Loucy (cell line): ENCODE measurements at regions not wholly inside any gene's neighbourhood (a gene's known extent, or its start where the extent isn't known, plus 50 kb on each side); places are given as distances from the start of the nearest gene placed in this dataset.

Source experiments
- CTCF ChIP-seq: fragments of 200-600 bp; sonication (generic); conservative IDR thresholded peaks from 2 replicates; pipeline ENCODE4 v1.5.1; 2014; ENCODE audit warnings: mild to moderate bottlenecking, antibody characterized with exemption, low read length
- EZH2phosphoT487 ChIP-seq: fragments of 200-600 bp; IDR thresholded peaks from 2 replicates; pipeline ENCODE4 v1.6.1; 2018; ENCODE audit warnings: antibody characterized with exemption, mild to moderate bottlenecking, moderate library complexity, borderline replicate concordance

- TF ChIP-seq EZH2phosphoT487 (no peak), CTCF (no peak)
These were observed 231.9 kb downstream of the CLIC5 start for GRCh38 chr6:45783716-45784115.
